Astrocyte of the spinal cord (primary cell): ENCODE measurements at regions not wholly inside any gene's neighbourhood (a gene's known extent, or its start where the extent isn't known, plus 50 kb on each side); places are given as distances from the start of the nearest gene placed in this dataset.

ENCODE experiments used
- DNase-seq: peaks from one replicate; pipeline ENCODE4 v3.0.0; 2011; ENCODE audit warnings: low read depth, low spot score
- H3K4me3 ChIP-seq: 2 replicates; pipeline ENCODE4 v1.5.1; 2011; ENCODE audit warnings: low read depth, mild to moderate bottlenecking, low read length, moderate library complexity
- in situ Hi-C: cut with HindIII; loops from 2 replicates; pipeline ENCODE4 v1.10.0; 2017; ENCODE audit warnings: low sequenced_read_pairs
- TF ChIP-seq, protein P1 (sequence below): IDR thresholded peaks from 2 replicates; pipeline ENCODE4 v1.5.1; 2012; ENCODE audit warnings: low read depth, mild to moderate bottlenecking, low read length, inconsistent platforms

DNA sequence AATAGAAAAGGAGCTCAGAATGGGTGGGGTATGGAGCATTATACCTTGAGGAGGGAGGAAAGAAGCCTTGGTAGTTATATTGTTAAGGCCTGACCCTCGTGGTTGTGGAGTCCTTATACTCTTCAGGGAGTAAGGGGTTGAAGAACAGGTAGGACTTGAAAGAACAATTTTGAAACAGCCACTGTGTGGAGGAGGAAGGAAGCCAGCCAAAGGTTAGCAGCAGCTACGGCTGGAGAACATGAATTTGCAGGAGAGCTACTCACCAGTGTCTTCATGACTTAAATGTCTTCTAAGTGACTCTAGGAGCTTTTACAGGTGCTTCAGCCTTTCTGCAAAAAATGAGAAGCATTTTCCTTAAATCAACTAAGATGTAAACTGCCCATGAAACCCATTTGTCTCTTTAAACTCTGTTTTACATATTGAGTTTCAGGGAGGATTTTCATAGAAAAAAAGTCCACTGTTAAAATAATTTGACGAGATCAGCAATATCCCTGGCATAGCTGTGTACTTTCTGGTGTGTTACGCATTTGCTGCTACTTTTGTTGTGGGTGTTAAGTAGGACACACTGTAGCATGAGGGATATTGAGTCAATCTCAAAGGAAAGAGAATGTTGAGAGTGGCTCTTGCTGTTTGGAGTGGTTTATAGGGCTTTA lies 110.6 kb upstream of the ELL2 start:
- no peak for DNase-seq
- in situ Hi-C loops = no loop called here
- TF ChIP-seq, protein P1, sequence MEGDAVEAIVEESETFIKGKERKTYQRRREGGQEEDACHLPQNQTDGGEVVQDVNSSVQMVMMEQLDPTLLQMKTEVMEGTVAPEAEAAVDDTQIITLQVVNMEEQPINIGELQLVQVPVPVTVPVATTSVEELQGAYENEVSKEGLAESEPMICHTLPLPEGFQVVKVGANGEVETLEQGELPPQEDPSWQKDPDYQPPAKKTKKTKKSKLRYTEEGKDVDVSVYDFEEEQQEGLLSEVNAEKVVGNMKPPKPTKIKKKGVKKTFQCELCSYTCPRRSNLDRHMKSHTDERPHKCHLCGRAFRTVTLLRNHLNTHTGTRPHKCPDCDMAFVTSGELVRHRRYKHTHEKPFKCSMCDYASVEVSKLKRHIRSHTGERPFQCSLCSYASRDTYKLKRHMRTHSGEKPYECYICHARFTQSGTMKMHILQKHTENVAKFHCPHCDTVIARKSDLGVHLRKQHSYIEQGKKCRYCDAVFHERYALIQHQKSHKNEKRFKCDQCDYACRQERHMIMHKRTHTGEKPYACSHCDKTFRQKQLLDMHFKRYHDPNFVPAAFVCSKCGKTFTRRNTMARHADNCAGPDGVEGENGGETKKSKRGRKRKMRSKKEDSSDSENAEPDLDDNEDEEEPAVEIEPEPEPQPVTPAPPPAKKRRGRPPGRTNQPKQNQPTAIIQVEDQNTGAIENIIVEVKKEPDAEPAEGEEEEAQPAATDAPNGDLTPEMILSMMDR = no peak
- H3K4me3 ChIP-seq = no peak overlapping the region

DNA sequence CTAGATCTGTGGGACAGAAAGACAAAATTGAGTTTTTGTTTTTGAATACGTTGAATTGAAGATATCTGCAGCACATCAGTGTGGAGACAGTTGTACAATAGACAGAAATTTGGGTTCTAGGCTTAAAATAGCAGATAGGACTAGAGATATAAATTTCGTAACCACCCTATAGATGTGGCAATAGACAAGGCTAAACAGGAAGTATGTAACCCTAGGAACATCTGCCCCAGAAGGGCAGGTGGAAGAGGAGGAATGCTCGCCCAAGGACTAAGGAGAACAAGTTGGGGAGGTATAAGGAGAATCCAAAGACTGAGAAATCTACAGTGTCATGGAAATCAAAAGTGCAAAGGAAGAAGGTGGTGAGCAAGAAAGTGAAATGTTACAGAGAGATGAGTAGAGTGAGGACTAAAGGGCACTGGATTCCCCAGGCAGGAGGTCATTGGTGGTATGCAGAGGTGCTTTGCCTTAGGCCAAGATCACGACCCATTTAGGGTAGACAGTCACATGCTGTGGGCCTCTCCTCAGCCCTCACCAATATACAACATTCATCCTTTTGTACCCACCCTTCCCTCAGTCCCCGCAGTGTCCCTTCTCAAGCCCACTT lies 109.1 kb upstream of the ELL2 start:
- in situ Hi-C loops = no loop called here
- no peak for DNase-seq
- H3K4me3 ChIP-seq = no peak overlapping the region
- TF ChIP-seq, protein P1 = no peak

DNA sequence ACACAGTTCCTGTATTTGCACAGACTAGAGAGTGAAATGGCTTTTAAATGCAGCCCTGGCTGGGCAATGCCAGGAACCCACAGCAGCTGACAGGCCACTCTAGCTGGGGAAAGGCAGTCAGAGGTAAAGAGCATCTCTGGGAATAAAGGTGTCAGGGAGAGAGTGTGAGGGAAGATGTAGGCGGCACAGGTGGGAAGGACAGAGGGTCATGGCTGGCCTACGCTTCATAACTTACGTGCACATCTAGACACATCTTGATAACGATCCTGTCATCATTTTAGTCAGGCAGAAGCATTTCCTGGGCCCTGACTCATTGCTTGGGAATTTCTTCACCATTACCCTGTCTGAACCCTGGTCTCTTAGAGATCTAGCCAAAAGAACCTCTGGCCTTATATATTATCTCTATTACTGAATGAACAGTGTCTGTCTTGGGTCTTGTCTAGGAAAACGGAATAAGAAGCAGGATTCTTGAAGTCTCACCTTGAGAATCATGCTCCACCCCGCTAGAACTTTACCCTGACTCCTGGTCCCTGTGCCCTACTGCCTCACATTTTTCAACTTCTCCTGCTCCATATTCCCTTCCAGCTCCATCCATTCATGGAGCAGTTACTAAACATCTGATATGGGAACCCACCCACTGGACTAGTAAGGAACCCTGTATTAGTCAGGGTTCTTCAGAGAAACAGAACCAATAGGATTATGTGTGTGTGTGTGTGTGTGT lies 106.4 kb upstream of the ELL2 start:
- DNase-seq = peak; percentile 82
- H3K4me3 ChIP-seq = no peak overlapping the region
- in situ Hi-C loops = no loop called here
- TF ChIP-seq, protein P1 = no peak

DNA sequence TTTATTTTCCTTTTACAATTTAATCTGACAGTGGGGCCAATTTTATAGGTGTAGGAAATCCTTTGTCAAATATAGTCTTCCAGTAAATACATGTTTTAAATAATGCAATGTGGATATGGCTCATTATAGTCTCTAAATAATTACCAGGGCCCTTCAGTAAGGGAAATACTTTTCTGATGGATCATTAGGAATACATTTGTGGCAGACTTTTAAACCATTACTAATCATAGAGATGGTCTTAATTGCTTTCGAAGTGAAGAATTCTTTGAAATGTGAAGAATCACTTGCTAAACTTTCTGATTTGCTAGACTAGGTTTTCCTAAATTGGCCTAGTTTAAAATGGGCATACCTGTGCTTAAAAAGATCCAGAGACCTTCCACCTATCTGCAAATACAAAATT lies 105.6 kb upstream of the ELL2 start:
- in situ Hi-C loops = no loop called here
- no peak for DNase-seq
- no peak overlapping the region for H3K4me3 ChIP-seq
- TF ChIP-seq, protein P1 = no peak

DNA sequence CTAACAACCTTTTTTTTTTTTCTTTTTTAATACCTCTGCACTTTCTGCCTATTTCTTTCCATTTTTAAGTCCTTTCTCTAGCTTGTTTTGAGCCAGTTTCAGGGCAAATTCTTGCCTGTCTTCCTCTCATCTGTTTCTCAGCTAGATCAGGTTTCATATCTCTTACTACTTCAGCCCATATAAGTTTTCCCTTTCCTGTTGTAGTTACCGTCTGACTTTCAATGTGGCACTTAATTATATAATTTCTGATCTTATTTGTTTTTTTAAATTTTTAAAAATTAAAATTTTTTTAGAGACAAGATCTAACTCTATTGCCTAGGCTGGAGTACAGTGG lies 104.7 kb upstream of the ELL2 start:
- DNase-seq = no peak
- no peak overlapping the region for H3K4me3 ChIP-seq
- in situ Hi-C loops = no loop called here
- TF ChIP-seq, protein P1 = no peak

DNA sequence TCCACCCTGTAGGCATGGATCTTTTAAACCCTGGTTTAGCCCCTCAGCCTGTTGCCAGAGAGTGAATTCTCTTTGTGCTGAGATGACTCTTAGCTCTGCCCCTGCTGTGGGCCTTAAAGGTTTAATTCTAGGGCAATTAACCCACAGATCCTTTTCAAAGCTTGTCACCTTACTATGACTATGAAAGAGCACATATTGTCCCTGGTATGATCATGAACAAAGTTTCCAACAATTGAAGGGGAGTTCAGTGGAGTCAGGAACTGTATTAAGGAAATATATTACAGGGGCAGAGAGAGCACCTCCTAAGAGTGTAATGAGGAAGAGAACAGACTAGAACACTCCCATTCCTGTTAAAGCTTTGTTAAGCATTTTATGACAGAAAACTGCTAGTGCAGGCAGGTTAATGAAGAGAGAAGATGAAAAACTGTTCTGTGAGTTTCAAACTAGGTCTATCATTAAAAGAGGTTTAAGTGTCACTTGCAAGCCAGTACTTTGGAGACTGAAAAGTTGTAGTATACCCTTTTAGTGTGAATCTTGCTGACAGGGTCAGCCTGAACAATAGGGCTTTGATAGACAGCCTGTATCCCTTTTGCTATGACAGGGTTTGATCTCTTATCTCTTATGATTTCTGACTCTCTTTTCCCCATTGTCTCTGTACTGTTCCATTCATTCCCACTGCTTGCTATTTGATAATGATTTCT lies 104.2 kb upstream of the ELL2 start:
- DNase-seq = no peak
- TF ChIP-seq, protein P1 = no peak
- no peak overlapping the region for H3K4me3 ChIP-seq
- in situ Hi-C loops = no loop called here
